ENCODE measurements at regions not wholly inside any gene's neighbourhood (a gene's known extent, or its start where the extent isn't known, plus 50 kb on each side); places are given as distances from the start of the nearest gene placed in this dataset.

GRCh38 chr18:38487521-38487920 lies 921.9 kb upstream of the CELF4 start:
- Histone ChIP-seq H4K20me1 (replicated peaks; ENCODE audit: control insufficient read depth, extremely low read depth, insufficient read depth, low read length) (no peaks in the 10 kb centered on the region), H3K9me1 (replicated peaks; ENCODE audit: control insufficient read depth, extremely low read depth, insufficient read depth, low read length) (no peaks in the 10 kb centered on the region), H2AFZ (ENCODE audit: low read depth, low read length) (no peak overlapping the region), H3K27ac (ENCODE audit: insufficient read depth, low read depth, low read length) (no peak overlapping the region), H3K4me2 (ENCODE audit: insufficient read depth, low read length) (no peak overlapping the region), H3K36me3 (ENCODE audit: control insufficient read depth in 2 of 2, extremely low read depth in 1 of 2, insufficient read depth in 2 of 2, low read length in 2 of 2) (no peaks in the 10 kb centered on the region), H3K79me2 (ENCODE audit: control insufficient read depth, insufficient read depth, low read length) (no peaks in the 10 kb centered on the region), H3K27me3 (ENCODE audit: control insufficient read depth in 2 of 2, insufficient read depth in 2 of 2, low read length in 2 of 2) (no peaks in the 10 kb centered on the region), H3K9ac (replicated peaks; ENCODE audit: extremely low read depth, insufficient read depth, low read length) (no peak overlapping the region), H3K4me3 (replicated peaks in 1 of 3; ENCODE audit: insufficient read depth in 1 of 3, low read depth in 1 of 3, low read length in 3 of 3) (no peak overlapping the region), H3K4me1 (ENCODE audit: control insufficient read depth, extremely low read depth, insufficient read depth, low read length) (no peaks in the 10 kb centered on the region), H3K9me3 (replicated peaks; ENCODE audit: control insufficient read depth, insufficient read depth, low read length) (peaks cover 2% of the 10 kb centered on the region)
- TF ChIP-seq EZH2 (IDR thresholded peaks at IDR 0.05; ENCODE audit: borderline replicate concordance, low read depth, low read length, severe bottlenecking) (no peak), POLR2A (IDR thresholded peaks at IDR 0.05; ENCODE audit: low read depth, low read length) (no peak), MYC (IDR thresholded peaks at IDR 0.05; ENCODE audit: low read depth, low read length) (no peak), GATA2 (IDR thresholded peaks at IDR 0.05; ENCODE audit: insufficient read depth, insufficient read length, low read depth, low read length) (no peak), MAX (IDR thresholded peaks at IDR 0.05; ENCODE audit: insufficient read depth, insufficient read length) (no peak), POLR2AphosphoS5 (IDR thresholded peaks at IDR 0.05; ENCODE audit: insufficient read depth, low read depth, low read length) (no peak), JUN (IDR thresholded peaks at IDR 0.05; ENCODE audit: borderline replicate concordance, insufficient read depth, insufficient read length, low read depth) (no peak)
- TF ChIP-seq, protein P1, sequence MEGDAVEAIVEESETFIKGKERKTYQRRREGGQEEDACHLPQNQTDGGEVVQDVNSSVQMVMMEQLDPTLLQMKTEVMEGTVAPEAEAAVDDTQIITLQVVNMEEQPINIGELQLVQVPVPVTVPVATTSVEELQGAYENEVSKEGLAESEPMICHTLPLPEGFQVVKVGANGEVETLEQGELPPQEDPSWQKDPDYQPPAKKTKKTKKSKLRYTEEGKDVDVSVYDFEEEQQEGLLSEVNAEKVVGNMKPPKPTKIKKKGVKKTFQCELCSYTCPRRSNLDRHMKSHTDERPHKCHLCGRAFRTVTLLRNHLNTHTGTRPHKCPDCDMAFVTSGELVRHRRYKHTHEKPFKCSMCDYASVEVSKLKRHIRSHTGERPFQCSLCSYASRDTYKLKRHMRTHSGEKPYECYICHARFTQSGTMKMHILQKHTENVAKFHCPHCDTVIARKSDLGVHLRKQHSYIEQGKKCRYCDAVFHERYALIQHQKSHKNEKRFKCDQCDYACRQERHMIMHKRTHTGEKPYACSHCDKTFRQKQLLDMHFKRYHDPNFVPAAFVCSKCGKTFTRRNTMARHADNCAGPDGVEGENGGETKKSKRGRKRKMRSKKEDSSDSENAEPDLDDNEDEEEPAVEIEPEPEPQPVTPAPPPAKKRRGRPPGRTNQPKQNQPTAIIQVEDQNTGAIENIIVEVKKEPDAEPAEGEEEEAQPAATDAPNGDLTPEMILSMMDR (IDR thresholded peaks at IDR 0.05; ENCODE audit: extremely low read depth in 1 of 2, insufficient read depth in 1 of 2, low read depth in 1 of 2, low read length in 2 of 2), result no peak
- ChIA-PET POLR2A (no interaction called here), CTCF (no interaction called here)
- no TSS peak for BruUV-seq (replicated peaks)
- intact Hi-C loops (cut with micrococcal nuclease) (no loop called here), dilution Hi-C loops (cut with MboI; ENCODE audit: extremely low pct_ligation_motif_present, low sequenced_read_pairs) (no loop called here)
- FAIRE-seq (no peak), DNase-seq (ENCODE audit: low read depth, low spot score) (no peak)

Data from endothelial cell of umbilical vein (primary cell).